GM18505 (cell line): ENCODE measurements at regions not wholly inside any gene's neighbourhood (a gene's known extent, or its start where the extent isn't known, plus 50 kb on each side); places are given as distances from the start of the nearest gene placed in this dataset.

ENCODE experiments used
- ATAC-seq: cut with Tn5 transposase; IDR thresholded peaks from one replicate; pipeline ENCODE4 v1.9.1; 2021; ENCODE audit not compliant: unreplicated experiment
- POLR2A ChIP-seq: IDR thresholded peaks from 4 replicates; pipeline ENCODE4 v1.6.1; 2011; ENCODE audit warnings: borderline replicate concordance; ENCODE audit not compliant: insufficient read depth, insufficient read length; ENCODE audit errors: extremely low read depth

- ATAC-seq = no peak
- no peak for TF ChIP-seq POLR2A
Observed at GRCh38 chr14:53354336-53354735, 201.2 kb upstream of the DDHD1 start.

DNA sequence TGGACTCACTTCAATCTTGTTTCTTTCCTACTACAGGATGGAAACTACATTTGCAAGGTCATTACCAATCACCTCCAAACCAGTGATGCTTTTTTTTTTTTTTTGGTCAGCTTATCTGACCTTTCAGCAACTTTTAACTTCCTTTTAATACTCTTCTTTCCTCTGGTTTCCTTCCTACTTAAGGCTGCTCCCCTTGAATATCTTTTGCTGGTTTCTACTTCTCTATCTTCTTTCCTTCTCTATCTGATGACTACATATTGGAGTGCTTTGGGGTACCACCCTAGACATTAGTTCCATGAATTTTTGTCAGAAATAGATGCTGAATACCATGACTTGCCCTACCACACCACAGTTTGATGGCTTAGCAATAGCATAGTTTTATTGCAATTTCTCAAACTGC lies 197.7 kb upstream of the DDHD1 start:
- no peak for ATAC-seq
- no peak for TF ChIP-seq POLR2A

- no peak for TF ChIP-seq POLR2A
- no peak for ATAC-seq
Observed at GRCh38 chr14:53350429-53350828, 197.3 kb upstream of the DDHD1 start.

DNA sequence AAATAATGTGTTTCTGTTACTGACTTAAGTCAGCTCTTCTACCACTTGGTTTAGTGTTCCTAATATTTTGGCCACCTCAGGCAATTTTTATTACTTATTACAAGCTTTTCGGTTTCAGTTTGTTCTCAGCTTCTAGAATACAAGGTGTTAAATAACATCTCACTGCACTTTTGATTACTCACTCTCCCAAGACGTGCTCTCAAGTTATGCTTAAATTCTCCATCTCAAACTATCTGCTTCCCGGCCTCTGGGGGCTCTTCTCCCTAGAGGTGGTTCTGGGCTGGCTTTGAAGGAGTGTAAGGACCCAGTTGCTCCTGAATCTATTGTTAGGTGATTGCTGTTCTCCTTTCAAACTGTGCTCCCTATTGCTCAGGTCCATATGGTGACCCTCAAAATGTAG lies 193.9 kb upstream of the DDHD1 start:
- TF ChIP-seq POLR2A = no peak
- ATAC-seq = no peak

DNA sequence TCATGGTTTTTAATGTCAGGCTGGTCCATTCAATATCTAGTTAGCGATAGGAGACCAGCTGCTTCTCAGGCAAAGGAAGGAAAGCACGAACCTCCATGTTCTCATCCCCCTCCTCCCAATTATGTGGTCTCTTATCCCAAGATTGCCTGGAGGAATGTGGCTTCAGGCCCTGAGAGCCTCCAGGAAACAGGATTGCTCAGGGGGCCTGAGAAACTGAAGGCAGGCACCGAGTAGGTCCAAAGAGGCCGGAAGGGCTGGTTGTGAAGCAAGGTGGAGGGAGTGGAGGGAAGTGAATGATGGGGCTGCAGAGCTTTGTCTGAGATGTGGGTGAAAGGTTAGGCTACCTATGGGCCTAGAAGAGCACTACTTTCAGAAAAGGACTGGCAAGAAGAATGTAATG lies 188.2 kb upstream of the DDHD1 start:
- no peak for TF ChIP-seq POLR2A
- no peak for ATAC-seq

GRCh38 chr14:53338192-53338591 lies 185.1 kb upstream of the DDHD1 start:
- no peak for ATAC-seq
- TF ChIP-seq POLR2A = no peak

GRCh38 chr14:53336729-53337128 lies 183.6 kb upstream of the DDHD1 start:
- no peak for ATAC-seq
- no peak for TF ChIP-seq POLR2A

- ATAC-seq = no peak
Observed at GRCh38 chr14:53333809-53334208, 180.7 kb upstream of the DDHD1 start.

GRCh38 chr14:53331921-53332320 lies 178.8 kb upstream of the DDHD1 start:
- TF ChIP-seq POLR2A = no peak
- ATAC-seq = no peak

More at GRCh38 chr14:53333809-53334208, 180.7 kb upstream of the DDHD1 start:
- TF ChIP-seq POLR2A = no peak

GRCh38 chr14:53331247-53331646 lies 178.1 kb upstream of the DDHD1 start:
- no peak for TF ChIP-seq POLR2A
- no peak for ATAC-seq

DNA sequence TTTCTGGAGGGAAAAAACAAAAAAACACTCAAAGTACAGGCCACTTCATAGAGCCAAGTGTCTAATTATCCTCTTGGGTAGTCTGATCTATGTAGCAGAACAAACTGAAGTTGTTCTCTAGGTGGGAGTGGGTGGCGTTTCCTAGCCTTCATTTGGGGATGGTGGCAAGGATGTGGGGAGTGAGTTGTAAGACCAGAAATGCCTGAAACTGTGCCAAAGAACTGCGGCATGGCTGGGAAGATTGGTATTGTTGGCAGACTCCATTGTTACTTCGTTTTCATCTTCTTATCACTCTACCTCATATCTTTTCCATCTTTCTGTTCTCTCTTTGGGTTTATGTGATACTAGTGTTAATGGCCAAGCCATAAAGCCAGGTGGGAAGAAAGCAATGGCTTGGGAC lies 177.3 kb upstream of the DDHD1 start:
- TF ChIP-seq POLR2A = no peak
- ATAC-seq = no peak

DNA sequence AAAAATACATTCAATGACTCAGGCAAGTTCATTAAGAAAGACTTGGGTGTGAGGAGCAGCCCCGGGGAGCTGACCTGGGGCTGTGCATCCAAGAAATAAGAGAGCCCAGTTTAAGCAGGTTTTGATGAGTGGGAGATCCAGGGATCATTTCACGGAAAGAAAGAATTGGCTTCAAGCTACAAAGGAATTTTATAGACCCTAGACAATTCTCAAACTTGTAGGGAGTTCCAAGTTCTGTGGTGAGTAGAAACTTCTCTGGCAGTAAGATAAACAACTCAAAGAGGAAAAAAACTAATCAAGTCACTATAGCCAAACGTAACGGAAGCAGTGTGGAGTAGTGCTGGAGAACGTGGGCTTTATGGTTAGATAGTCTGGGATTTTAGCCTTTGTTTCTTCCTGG lies 175.7 kb upstream of the DDHD1 start:
- ATAC-seq = no peak
- TF ChIP-seq POLR2A = no peak

DNA sequence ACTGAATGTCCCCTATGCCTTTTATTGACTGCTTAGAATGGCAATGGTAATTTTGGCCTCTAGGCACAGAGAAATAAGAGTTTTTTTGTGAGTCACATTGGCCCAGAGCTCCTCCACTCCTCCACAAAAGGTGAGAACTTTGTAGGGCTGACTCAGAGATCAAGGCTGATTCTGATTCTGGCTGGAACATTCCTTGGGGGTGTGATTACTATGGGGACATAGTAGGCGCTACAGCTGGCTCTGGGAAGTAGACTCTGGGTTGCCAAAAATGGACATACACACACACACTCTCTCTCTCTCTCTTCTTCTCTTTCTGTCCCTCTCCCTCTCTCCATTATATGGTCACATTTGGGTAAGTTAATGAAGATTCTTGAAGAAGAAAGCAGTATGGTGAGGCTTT lies 174.6 kb upstream of the DDHD1 start:
- ATAC-seq = no peak

DNA sequence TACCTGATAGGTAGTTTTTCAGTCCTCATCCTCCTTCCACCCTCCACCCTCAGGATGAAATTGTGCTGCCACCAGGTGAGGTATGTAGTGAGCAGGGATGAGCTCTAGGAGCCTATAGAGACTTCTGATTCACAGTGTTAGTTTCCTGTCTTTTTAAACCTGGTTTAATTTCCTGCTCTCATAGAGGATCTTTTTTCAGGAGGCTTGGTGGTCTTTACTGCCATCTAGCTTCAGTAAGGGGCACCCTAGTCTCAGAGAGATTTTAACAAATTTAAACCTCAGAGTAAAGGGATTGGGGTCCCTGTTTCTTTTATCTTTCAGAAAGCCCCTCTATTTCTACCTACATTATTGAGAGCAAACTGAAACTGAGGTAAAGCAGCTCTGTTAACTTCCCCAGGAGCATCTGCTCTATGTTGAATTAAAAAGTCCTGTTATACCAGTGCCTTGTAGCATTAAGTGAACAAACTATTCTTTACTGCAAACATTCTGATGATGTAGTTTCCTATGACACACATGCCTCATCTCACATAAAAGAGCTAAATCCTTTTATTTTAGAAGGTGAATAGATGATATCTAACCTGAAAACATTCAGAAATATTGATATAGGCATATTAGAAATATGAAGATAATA lies 172.2 kb upstream of the DDHD1 start:
- no peak for TF ChIP-seq POLR2A
- ATAC-seq = no peak

More for the DNA sequence above, 174.6 kb upstream of the DDHD1 start:
- TF ChIP-seq POLR2A = no peak

- no peak for ATAC-seq
- no peak for TF ChIP-seq POLR2A
Observed at GRCh38 chr14:53316504-53316903, 163.4 kb upstream of the DDHD1 start.

DNA sequence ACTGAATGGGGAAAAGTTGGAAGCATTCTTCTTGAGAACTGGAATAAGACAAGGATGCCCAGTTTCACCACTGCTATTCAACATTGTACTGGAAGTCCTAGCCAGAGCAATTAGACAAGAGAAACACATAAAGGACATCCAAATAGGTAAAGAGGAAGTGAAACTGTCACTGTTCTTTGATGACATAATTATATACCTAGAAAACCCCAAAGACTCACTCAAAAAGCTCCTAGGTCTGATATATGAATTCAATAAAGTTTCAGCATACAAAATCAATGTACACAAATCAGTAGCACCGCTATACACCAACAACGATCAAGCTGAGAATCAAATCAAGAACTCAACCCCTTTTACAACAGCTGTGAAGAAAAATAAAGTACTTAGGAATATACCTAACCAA lies 157.3 kb upstream of the DDHD1 start:
- ATAC-seq = peak; percentile 86
- no peak for TF ChIP-seq POLR2A

GRCh38 chr14:53306911-53307310 lies 153.8 kb upstream of the DDHD1 start:
- ATAC-seq = no peak
- no peak for TF ChIP-seq POLR2A
